Amniotic epithelial cell (primary cell): ENCODE measurements at regions not wholly inside any gene's neighbourhood (a gene's known extent, or its start where the extent isn't known, plus 50 kb on each side); places are given as distances from the start of the nearest gene placed in this dataset.
"Not testable (repeated sequence)": the region's sequence is repeated elsewhere in the genome, so short reads cannot be mapped to it uniquely, and the experiment has no call there.

Experiments used
- DNase-seq: peaks from one replicate; pipeline ENCODE4 v3.0.0-alpha.2; 2010; ENCODE audit warnings: low read depth

- no peak for DNase-seq
These were observed 293.9 kb downstream of the TUSC7 start for GRCh38 chr3:117003501-117003900.

DNA sequence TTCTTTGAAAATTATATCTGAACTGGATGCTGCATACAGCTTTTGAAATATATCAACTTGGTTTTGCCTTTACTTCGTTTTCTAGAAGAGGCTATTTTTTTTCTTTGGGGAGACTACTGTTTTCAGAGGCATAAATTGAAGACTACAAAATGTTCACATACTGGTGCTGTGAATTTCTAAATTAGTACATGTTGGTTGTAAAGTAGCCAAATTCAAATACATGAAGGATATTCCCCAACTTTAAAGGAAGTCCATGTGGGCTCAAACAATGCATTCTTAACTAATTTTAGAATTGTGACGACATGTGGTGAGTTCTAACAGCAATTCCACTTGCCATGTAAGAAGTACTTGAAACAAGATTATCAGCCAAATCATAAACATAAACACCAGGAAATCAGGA lies 295.7 kb downstream of the TUSC7 start:
- DNase-seq = no peak

DNA sequence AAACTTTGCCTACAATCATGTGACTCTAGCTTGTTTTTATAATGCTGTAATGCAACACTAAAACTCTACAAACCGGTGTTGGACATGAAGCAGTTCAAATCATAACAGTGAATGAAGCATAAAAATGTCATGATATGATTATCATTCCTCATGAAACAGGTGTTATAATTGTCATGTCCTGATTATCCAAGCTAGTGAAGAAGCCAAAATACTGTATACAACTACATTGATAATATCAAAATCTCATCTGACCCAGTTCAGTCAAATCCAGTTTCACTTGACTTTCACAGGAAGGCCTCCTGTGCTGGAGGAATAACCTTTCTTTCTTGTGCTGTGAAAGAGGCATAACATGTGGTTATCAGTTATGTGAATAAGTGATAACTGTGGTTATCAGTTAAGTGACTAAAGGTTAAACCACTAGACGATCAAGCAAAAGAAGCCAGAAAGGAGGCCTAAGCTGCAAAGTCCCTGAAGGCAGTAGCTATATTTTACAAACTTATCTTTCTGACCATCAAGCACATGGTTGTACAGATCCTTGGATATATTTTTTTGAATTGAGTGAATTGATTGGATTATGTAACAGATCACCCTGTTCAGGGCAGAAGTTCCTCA lies 296.4 kb downstream of the TUSC7 start:
- no peak for DNase-seq

DNA sequence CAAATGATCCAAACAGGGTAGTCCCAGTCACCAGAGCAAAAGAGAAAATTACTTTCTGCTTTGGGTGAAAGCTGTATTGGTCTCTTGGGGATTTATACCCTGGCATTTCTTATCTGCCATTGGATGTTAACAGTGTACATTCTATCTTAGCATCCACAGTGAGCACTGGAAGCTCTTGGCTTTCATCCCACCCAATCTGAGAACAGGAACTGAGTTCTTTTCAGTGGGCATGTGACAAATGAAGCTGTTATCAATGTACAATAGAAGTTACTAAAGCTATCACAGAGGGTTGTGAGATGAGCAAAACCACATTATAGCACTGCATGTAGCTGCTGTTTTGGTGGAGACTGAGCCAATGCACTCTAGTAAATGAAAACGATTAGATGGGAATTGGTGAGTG lies 300.7 kb downstream of the TUSC7 start:
- no peak for DNase-seq

- no peak for DNase-seq
These were observed 302.2 kb downstream of the TUSC7 start for GRCh38 chr3:117011687-117012250.

DNA sequence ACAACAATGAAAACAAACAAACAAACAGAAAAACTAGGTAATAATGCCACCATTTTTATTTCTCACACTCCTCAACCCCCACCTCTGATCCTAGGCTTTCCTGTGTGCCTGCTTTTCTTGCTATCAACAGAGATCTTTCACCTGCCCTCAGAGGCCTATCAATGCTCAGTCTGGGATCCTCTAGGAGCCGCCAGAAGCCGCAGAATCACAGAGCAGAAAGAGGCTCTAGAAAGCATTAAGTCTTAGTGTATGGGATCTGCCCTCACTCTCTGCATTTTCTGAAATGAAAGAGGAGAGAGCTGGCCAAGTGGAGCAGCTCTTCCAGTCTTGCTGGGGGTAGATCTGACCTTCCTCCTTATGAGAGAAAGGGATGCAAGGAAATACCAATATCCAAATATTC lies 306.8 kb downstream of the TUSC7 start:
- DNase-seq = no peak

GRCh38 chr3:117017135-117017894 lies 307.7 kb downstream of the TUSC7 start:
- DNase-seq = peak; percentile 86

DNA sequence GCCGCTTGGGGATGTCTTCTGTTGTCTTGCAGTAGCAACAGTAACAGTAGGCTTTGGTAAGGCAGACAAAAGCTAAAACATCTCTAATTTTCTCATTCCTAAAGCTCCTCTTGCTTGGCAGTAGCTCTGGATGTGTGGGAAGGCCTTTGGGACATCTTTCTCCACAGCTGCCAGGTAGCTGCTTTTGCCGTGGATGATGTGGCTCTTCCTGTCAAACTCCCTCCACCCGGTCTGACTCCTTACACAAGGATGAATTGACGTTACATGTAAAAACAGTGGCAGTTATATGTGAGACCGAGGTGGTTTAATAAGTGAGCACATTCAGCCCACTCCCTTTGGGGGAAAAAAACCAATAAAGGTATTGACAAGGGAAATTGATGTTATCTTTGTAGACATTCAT lies 309.1 kb downstream of the TUSC7 start:
- no peak for DNase-seq

DNA sequence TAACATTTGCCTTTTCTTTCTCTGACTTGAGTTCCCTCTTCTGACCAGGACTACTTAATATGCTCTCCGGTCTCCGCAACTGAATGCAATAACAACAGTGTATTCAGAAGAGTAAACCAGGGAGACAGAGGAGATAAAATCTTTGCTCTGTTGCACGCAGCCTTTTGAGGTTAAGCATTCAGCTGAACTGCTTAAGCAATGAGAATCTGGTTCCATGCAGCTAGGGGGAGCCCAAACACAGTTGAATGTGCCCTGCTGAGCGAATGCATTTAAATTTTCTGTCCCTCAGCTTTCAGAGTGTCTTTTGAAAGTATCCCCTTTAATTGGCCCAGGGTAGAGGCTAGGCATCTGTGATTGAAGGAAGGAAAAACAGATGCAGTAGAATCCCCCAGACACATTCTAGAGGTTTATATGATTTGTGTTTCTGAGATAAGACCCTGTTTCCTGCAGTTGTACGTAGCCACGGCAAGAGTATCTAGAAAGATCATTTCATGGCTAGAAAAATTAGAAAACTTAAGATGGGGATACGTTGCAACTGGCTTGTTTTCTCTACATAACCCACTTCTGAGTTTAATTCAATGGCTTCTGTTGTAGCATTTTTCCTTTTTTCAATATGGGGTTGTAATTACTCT lies 309.6 kb downstream of the TUSC7 start:
- DNase-seq = peak; percentile 71

DNA sequence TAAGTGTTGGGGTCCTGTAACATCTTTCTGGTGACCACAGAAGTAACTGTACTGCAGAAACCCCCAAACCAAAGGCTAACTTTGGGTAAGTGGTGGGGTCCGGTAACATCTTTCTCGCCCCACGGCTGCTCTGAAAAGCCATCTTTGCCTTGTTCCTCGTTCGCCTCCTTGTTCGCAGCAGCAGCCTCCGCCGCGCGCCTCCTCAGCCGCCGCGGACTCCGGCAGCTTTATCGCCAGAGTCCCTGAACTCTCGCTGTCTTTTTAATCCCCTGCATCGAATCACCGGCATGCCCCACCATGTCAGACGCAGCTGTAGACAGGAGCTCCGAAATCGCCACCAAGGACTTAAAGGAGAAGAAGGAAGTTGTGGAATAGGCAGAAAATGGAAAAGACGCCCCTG lies 316.8 kb downstream of the TUSC7 start:
- DNase-seq = no peak

- peak; percentile 6 for DNase-seq
These were observed 326.2 kb downstream of the TUSC7 start for GRCh38 chr3:117035745-117036144.

DNA sequence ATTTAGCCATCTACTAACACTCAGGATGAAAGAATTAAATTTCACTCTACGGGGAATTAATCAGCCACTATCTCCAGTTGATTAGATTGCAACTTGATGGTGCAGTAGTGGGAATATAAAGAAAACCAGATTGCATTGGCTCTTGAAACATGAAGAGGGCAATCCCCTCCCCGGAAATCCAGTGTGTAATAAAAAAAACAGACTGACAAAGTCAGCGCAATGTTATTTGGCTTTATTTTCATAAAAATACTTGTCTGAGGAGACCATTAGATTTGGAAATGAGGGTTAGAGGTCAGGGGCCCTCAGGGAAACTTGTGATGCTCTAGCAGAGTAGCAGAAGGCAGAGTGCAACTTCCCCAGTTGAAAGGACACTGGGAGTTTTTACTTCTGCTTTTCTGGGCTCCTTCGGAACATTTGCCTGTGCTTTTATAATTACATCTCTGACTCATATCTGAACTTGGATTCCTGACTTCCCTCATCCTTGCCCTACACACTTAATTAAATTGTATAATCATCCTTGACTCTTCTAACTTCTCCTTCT lies 326.8 kb downstream of the TUSC7 start:
- DNase-seq = peak; percentile 79

- no peak for DNase-seq
These were observed 335.6 kb downstream of the TUSC7 start for GRCh38 chr3:117045143-117045542.

- no peak for DNase-seq
These were observed 338.5 kb downstream of the TUSC7 start for GRCh38 chr3:117047951-117048705.

- no peak for DNase-seq
These were observed 342.8 kb downstream of the TUSC7 start for GRCh38 chr3:117052395-117052794.

DNA sequence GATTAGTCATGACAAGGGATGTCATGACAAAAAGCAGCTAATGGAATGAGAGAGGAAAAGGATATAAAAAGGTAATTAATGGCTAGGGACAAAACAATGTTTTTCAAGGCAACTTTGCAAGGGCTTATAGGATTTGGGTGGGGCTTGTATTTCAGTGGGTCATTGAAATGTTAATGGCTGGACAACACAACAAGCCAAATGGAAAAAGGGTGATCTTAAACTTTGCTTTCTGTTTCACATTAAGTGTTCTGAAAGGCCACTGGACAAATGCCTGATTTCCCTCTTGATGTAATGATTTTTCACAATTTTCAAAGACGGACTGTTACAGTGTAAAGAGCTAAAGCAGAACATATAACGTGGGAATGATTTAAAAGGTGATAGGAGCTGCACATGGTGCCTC lies 345.0 kb downstream of the TUSC7 start:
- no peak for DNase-seq

- DNase-seq = not testable (repeated sequence)
These were observed 347.4 kb downstream of the TUSC7 start for GRCh38 chr3:117056946-117057345.

DNA sequence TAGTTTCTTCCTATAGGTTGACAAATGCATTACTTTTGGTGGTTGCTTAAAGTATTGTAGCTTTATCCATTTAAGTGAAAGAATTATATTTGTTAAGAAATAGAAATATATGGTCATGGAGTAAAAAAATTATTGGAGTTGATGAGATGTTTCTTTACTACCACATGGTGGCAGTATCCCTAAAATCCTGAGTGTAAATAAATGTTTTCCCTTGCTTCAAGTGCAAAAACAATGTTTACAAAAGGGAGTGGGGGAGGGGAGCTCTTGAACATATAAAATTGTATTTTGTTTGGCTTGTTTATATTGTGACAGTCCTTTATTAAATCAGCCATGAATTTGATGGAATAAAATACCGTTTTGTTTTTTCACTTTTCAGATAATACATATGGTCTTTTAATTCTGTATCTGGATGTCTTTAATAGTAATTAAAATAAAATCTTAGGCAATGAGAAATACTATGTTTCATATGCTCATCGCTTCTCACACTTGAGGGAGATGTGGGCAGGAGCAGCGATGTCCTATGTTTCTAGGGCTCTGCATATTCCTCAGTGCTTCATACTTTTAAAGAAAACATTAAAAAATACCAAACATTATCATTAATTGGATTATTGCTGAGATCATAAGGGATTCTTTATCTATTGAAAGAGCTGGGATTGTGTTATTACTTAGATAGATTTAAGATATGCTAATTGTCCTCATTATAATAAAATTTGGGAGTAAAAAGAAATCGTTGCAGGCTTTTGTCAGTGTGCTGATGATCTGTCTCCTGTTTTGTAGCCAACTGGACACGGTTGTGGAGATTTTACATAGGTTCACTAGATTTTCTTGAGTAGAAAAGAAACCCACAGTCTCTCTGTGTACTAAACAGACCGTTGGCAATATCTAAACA lies 349.7 kb downstream of the TUSC7 start:
- DNase-seq = peak; percentile 34

DNA sequence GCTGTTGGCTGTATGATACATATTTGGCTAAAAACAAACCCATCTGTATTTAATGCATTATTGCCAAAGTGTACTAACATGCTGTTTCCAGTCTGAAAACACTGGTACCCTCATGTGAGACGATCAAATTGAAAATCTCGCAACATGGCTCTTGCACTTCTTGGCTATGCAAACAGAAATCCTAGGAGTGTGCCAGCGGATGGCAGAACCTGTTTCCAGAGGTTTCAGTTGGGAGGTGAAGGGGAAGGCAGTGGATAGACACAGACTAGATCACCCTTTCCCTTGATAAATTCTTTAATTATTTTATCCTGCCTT lies 350.3 kb downstream of the TUSC7 start:
- DNase-seq = no peak

DNA sequence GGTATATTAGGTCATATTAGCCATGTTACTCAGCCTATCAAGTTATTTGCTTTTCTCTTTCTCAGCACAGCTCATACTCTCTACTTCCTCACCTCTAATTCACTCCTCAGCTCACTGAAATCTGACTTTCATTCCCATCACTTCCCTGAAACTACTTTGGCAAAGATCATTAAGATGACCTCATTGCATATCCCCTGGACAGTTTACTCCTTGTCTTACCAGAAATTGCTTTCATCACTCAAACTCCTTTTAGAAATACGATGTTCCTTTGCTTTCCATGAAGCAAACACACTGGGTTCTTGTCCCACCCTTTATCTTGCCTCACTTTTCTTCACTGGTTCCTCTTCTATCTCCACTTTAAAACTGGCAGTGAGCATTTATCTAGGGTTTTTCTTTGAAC lies 354.4 kb downstream of the TUSC7 start:
- peak; percentile 8 for DNase-seq

DNA sequence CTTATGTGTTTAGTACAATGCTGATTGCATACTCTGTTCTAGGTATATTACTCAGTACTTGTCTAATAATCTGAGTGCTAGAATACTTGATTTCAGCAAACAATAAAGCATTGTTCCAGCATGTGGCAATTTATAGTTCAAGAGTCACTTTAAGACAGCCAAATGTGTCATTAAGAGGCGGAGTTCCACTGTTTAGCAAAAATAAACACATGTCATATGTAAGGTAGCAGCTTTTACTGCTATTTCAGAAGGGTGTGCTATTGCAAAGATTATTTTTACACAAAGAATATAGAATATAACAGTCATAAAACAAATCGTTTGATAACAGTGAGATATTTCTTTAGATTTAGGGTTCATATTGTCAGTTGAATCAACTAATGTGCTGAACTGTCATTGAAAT lies 358.7 kb downstream of the TUSC7 start:
- DNase-seq = no peak
